B cell (primary cell): ENCODE measurements at regions not wholly inside any gene's neighbourhood (a gene's known extent, or its start where the extent isn't known, plus 50 kb on each side); places are given as distances from the start of the nearest gene placed in this dataset.

Experiments used
- ATAC-seq: fragments of 200-7000 bp; cut with Tn5 transposase; one replicate; pipeline ENCODE4 v1.10.0; 2021; ENCODE audit warnings: low read depth, mild to moderate bottlenecking, moderate number of reproducible peaks, moderate library complexity
- CTCF ChIA-PET: fragments of 350-600 bp; sonication (Branson Sonifier 250); formaldehyde crosslinking; loops from one replicate; lab custom pipeline; 2021; ENCODE audit warnings: antibody characterized with exemption, inconsistent platforms; lab: Charles Lee
- POLR2A ChIA-PET: fragments of 350-600 bp; sonication (Branson Sonifier 250); formaldehyde crosslinking; loops from one replicate; lab custom pipeline; 2021; ENCODE audit warnings: antibody characterized with exemption; lab: Charles Lee
- DNase-seq: peaks from one replicate; pipeline ENCODE4 v3.0.0; 2013
- H2AFZ ChIP-seq: 2 replicates; pipeline ENCODE4 v1.6.1; 2012; ENCODE audit warnings: mild to moderate bottlenecking, low read depth, low read length; ENCODE audit not compliant: insufficient read depth, poor library complexity, severe bottlenecking
- H3K27ac ChIP-seq, 2 donors: 1 replicate in 1 of 2; 2 replicates in 1 of 2; pipeline ENCODE4 v1.5.1; 2012 to 2013; ENCODE audit warnings: low read length in 2 of 2, mild to moderate bottlenecking in 2 of 2, moderate library complexity in 1 of 2
- H3K27me3 ChIP-seq, 4 experiments: fragments of 200-600 bp in 1 of 4; sonication (generic) in 1 of 4; replicated peaks in 1 of 4; 1 replicate in 2 of 4; 2 replicates in 2 of 4; pipeline versions ENCODE4 v1.6.1 to v1.7.0; 2013 to 2016; ENCODE audit warnings: low read length in 3 of 4, mild to moderate bottlenecking in 2 of 4, mixed read lengths in 1 of 4, moderate library complexity in 1 of 4; ENCODE audit not compliant: insufficient read depth in 4 of 4, control insufficient read depth in 3 of 4; ENCODE audit errors: control extremely low read depth in 1 of 4
- H3K36me3 ChIP-seq, 2 experiments: replicated peaks in 1 of 2; 1 replicate in 1 of 2; 2 replicates in 1 of 2; pipeline versions ENCODE4 v1.6.1 to v1.7.1; 2013; ENCODE audit warnings: low read length in 1 of 2; ENCODE audit not compliant: insufficient read depth in 2 of 2, control insufficient read depth in 1 of 2; ENCODE audit errors: control extremely low read depth in 1 of 2, extremely low read depth in 1 of 2
- H3K4me1 ChIP-seq, 2 donors: fragments of 200-600 bp in 1 of 2; sonication (generic) in 1 of 2; 1 replicate in 1 of 2; 2 replicates in 1 of 2; pipeline versions ENCODE4 v1.5.1 to v1.6.1; 2013 to 2017; ENCODE audit warnings: low read length in 2 of 2; ENCODE audit not compliant: control insufficient read depth in 2 of 2, insufficient read depth in 2 of 2
- H3K4me2 ChIP-seq: replicated peaks from 2 replicates; pipeline ENCODE3; 2012; ENCODE audit warnings: mild to moderate bottlenecking, low read depth, low read length; ENCODE audit not compliant: poor library complexity, severe bottlenecking
- H3K4me3 ChIP-seq, 5 experiments: fragments of 200-600 bp in 1 of 5; sonication (generic) in 1 of 5; 1 replicate in 3 of 5; 2 replicates in 2 of 5; pipeline versions ENCODE4 v1.5.1 to v1.7.0; 2011 to 2016; ENCODE audit warnings: low read length in 4 of 5, mild to moderate bottlenecking in 4 of 5, low read depth in 2 of 5, control low read depth in 1 of 5, moderate library complexity in 1 of 5; ENCODE audit not compliant: insufficient read depth in 1 of 5; ENCODE audit errors: control extremely low read depth in 1 of 5, extremely low read depth in 1 of 5
- H3K79me2 ChIP-seq: fragments of 200-600 bp; sonication (generic); one replicate; pipeline ENCODE4 v1.6.0; 2016; ENCODE audit warnings: low read length; ENCODE audit not compliant: control insufficient read depth, insufficient read depth
- H3K9ac ChIP-seq: fragments of 200-600 bp; sonication (generic); 2 replicates; pipeline ENCODE4 v1.6.1; 2017; ENCODE audit warnings: mild to moderate bottlenecking, low read length, moderate library complexity
- H3K9me3 ChIP-seq, 3 donors: one replicate each; pipeline versions ENCODE4 v1.6.1 to v1.7.1; 2013; ENCODE audit warnings: low read length in 2 of 3; ENCODE audit not compliant: control insufficient read depth in 2 of 3, insufficient read depth in 1 of 3; ENCODE audit errors: control extremely low read depth in 1 of 3
- H4K20me1 ChIP-seq: 2 replicates; pipeline ENCODE4 v1.6.0; 2012; ENCODE audit warnings: mild to moderate bottlenecking, low read length; ENCODE audit not compliant: insufficient read depth, control insufficient read depth, poor library complexity, severe bottlenecking
- H3K27ac Mint-ChIP-seq: one replicate; pipeline ENCODE4 v1.8.0; 2021; ENCODE audit warnings: mixed read lengths
- H3K27me3 Mint-ChIP-seq: one replicate; pipeline ENCODE4 v1.8.0; 2021; ENCODE audit warnings: mixed read lengths
- H3K4me1 Mint-ChIP-seq: one replicate; pipeline ENCODE4 v1.8.0; 2021; ENCODE audit warnings: mixed read lengths
- H3K4me3 Mint-ChIP-seq: one replicate; pipeline ENCODE4 v1.8.0; 2021; ENCODE audit warnings: mixed read lengths
- H3K9me3 Mint-ChIP-seq: one replicate; pipeline ENCODE4 v1.8.0; 2022; ENCODE audit warnings: mixed read lengths; ENCODE audit not compliant: insufficient read depth
- EZH2 ChIP-seq: IDR thresholded peaks from 2 replicates; pipeline ENCODE4 v1.6.1; 2012; ENCODE audit warnings: borderline replicate concordance, low read depth, mild to moderate bottlenecking, moderate library complexity, low read length; ENCODE audit not compliant: insufficient read depth, poor library complexity, severe bottlenecking
- WGBS: methylation state at CpG from one replicate; pipeline ENCODE4 v1.1.5; 2013; ENCODE audit warnings: missing lambda C conversion rate; ENCODE audit not compliant: insufficient coverage; 5-methylcytosine and 5-hydroxymethylcytosine counted together
- intact Hi-C: fragments of 100-400 bp; cut with micrococcal nuclease; formaldehyde crosslinking; loops from one replicate; pipeline ENCODE4 v1.10.0; 2022
- TF ChIP-seq, protein P1 (sequence below): fragments of 200-600 bp; IDR thresholded peaks from one replicate; pipeline ENCODE4 v1.8.0; 2022; ENCODE audit warnings: antibody characterized with exemption, mild to moderate bottlenecking

DNA sequence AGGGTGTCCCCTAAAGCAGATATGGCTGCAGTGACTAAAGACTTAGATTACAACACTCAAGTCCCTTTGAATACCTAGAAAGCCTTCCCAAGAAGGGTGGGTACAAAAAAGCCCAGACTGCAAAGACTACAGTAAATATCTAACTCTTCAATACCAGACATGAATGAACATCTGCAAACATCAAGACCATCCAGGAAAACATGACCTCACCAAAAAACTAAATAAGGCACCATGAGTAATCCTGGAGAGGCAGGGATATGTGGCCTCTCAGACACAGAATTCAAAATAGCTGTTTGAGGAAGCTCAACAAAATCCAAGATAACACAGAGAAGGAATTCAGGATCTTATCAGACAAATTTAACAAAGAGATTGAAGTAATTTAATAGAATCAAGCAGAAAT is 138.2 kb upstream of the OTOS start:
- H3K9me3 Mint-ChIP-seq = peaks cover 2% of the 10 kb centered on the region
- TF ChIP-seq EZH2 = no peak
- TF ChIP-seq, protein P1, sequence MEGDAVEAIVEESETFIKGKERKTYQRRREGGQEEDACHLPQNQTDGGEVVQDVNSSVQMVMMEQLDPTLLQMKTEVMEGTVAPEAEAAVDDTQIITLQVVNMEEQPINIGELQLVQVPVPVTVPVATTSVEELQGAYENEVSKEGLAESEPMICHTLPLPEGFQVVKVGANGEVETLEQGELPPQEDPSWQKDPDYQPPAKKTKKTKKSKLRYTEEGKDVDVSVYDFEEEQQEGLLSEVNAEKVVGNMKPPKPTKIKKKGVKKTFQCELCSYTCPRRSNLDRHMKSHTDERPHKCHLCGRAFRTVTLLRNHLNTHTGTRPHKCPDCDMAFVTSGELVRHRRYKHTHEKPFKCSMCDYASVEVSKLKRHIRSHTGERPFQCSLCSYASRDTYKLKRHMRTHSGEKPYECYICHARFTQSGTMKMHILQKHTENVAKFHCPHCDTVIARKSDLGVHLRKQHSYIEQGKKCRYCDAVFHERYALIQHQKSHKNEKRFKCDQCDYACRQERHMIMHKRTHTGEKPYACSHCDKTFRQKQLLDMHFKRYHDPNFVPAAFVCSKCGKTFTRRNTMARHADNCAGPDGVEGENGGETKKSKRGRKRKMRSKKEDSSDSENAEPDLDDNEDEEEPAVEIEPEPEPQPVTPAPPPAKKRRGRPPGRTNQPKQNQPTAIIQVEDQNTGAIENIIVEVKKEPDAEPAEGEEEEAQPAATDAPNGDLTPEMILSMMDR = no peak
- no peaks in the 10 kb centered on the region for H3K4me1 Mint-ChIP-seq
- DNase-seq = no peak
- Histone ChIP-seq H2AFZ (no peak overlapping the region), H3K27ac (no peak overlapping the region), H3K4me2 (no peak overlapping the region), H3K79me2 (no peaks in the 10 kb centered on the region), H3K4me1 (no peaks in the 10 kb centered on the region), H3K4me3 (no peak overlapping the region), H3K9ac (no peak overlapping the region), H3K27me3 (peaks cover 0 to 25% (median 0%) of the 10 kb centered on the region in 4 experiments), H4K20me1 (no peaks in the 10 kb centered on the region), H3K9me3 (peaks cover 0 to 4% (median 1%) of the 10 kb centered on the region in 3 donors), H3K36me3 (no peaks in the 10 kb centered on the region)
- intact Hi-C loops = no loop called here
- ChIA-PET CTCF (no interaction called here), POLR2A (no interaction called here)
- H3K27ac Mint-ChIP-seq = no peak overlapping the region
- no peak for ATAC-seq
- no peak overlapping the region for H3K4me3 Mint-ChIP-seq
- H3K27me3 Mint-ChIP-seq = peaks cover 37% of the 10 kb centered on the region

DNA sequence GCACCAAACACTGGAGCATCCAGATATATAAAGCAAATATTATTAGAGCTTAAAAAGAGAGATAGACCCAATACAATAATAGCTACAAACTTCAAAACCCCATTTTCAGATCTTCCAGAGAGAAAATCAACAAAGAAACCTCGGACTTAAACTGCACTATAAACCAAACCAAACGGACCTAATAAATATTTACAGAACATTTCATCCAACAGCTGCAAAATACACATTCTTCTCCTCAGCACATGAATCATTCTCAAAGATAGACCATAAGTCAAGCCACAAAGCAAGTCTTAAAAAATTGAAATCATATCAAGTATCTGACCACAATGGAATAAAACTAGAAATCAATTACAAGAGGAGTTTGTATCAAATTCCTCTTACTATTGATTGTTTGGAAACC is 140.2 kb upstream of the OTOS start:
- Histone ChIP-seq H2AFZ (no peak overlapping the region), H3K36me3 (no peaks in the 10 kb centered on the region), H3K4me2 (no peak overlapping the region), H3K27ac (no peak overlapping the region), H3K4me3 (no peak overlapping the region), H3K9me3 (peaks cover 0 to 4% (median 1%) of the 10 kb centered on the region in 3 donors), H3K4me1 (no peaks in the 10 kb centered on the region), H3K79me2 (no peaks in the 10 kb centered on the region), H4K20me1 (no peaks in the 10 kb centered on the region), H3K27me3 (peaks cover 0 to 17% (median 0%) of the 10 kb centered on the region in 4 experiments), H3K9ac (no peak overlapping the region)
- POLR2A ChIA-PET = no interaction called here
- Mint-ChIP-seq H3K27ac (no peak overlapping the region), H3K4me3 (no peak overlapping the region), H3K27me3 (peaks cover 24% of the 10 kb centered on the region), H3K4me1 (no peaks in the 10 kb centered on the region), H3K9me3 (peaks cover 2% of the 10 kb centered on the region)
- CTCF ChIA-PET = no interaction called here
- no peak for ATAC-seq
- no peak for DNase-seq
- intact Hi-C loops = no loop called here
- 80% methylated on average over 1 of the region's 2 CpGs for WGBS
- TF ChIP-seq, protein P1 = no peak
- no peak for TF ChIP-seq EZH2
